H9 (cell line): ENCODE measurements at regions not wholly inside any gene's neighbourhood (a gene's known extent, or its start where the extent isn't known, plus 50 kb on each side); places are given as distances from the start of the nearest gene placed in this dataset.

Experiments used
- DNase-seq: peaks from one replicate; pipeline ENCODE4 v3.0.0-alpha.2; 2017
- H2AFZ ChIP-seq: one replicate; pipeline ENCODE4 v1.6.1; 2013; ENCODE audit warnings: mild to moderate bottlenecking, low read length, control low read depth, moderate library complexity
- H2AK5ac ChIP-seq: 2 replicates; pipeline ENCODE4 v1.6.1; 2013; ENCODE audit warnings: low read length, control low read depth, mixed read lengths; ENCODE audit not compliant: insufficient read length
- H2BK120ac ChIP-seq: one replicate; pipeline ENCODE4 v1.6.1; 2013; ENCODE audit warnings: low read depth, mild to moderate bottlenecking, low read length, control low read depth, inconsistent platforms; ENCODE audit not compliant: poor library complexity, severe bottlenecking
- H2BK12ac ChIP-seq: 2 replicates; pipeline ENCODE4 v1.6.1; 2013; ENCODE audit warnings: low read length, control low read depth, mixed read lengths, low read depth; ENCODE audit not compliant: insufficient read length
- H2BK15ac ChIP-seq: 2 replicates; pipeline ENCODE4 v1.6.1; 2013; ENCODE audit warnings: low read depth, low read length, control low read depth
- H2BK20ac ChIP-seq: one replicate; pipeline ENCODE4 v1.6.1; 2013; ENCODE audit warnings: low read depth, mild to moderate bottlenecking, low read length, control low read depth, inconsistent platforms; ENCODE audit not compliant: poor library complexity, severe bottlenecking
- H2BK5ac ChIP-seq: 2 replicates; pipeline ENCODE4 v1.6.1; 2013; ENCODE audit warnings: low read length, control low read depth, mixed read lengths; ENCODE audit not compliant: insufficient read length
- H3K14ac ChIP-seq: 2 replicates; pipeline ENCODE4 v1.6.1; 2013; ENCODE audit warnings: low read length, control low read depth; ENCODE audit not compliant: insufficient read depth
- H3K18ac ChIP-seq: 2 replicates; pipeline ENCODE4 v1.6.1; 2013; ENCODE audit warnings: low read depth, mild to moderate bottlenecking, mixed read lengths, low read length, control low read depth; ENCODE audit not compliant: insufficient read length
- H3K23ac ChIP-seq: 2 replicates; pipeline ENCODE4 v1.6.1; 2013; ENCODE audit warnings: low read length, control low read depth, mixed read lengths, low read depth; ENCODE audit not compliant: insufficient read length
- H3K23me2 ChIP-seq: 2 replicates; pipeline ENCODE4 v1.6.1; 2013; ENCODE audit warnings: low read depth, mild to moderate bottlenecking, mixed read lengths, low read length, control low read depth; ENCODE audit not compliant: insufficient read length, poor library complexity, severe bottlenecking
- H3K27ac ChIP-seq: 2 replicates; pipeline ENCODE4 v1.5.1; 2013; ENCODE audit warnings: low read length, control low read depth, mixed read lengths, low read depth; ENCODE audit not compliant: insufficient read length
- H3K27me3 ChIP-seq: 2 replicates; pipeline ENCODE4 v1.6.1; 2013; ENCODE audit warnings: low read length, control low read depth, inconsistent platforms; ENCODE audit not compliant: insufficient read depth
- H3K4ac ChIP-seq: 2 replicates; pipeline ENCODE4 v1.6.1; 2013; ENCODE audit warnings: low read depth, mild to moderate bottlenecking, control low read depth, inconsistent platforms, low read length, moderate library complexity
- H3K4me1 ChIP-seq: 2 replicates; pipeline ENCODE4 v1.6.1; 2013; ENCODE audit warnings: low read length, control low read depth, inconsistent platforms; ENCODE audit not compliant: insufficient read depth
- H3K4me2 ChIP-seq: 2 replicates; pipeline ENCODE4 v1.6.1; 2013; ENCODE audit warnings: low read length, control low read depth, mixed read lengths; ENCODE audit not compliant: insufficient read length, insufficient read depth
- H3K56ac ChIP-seq: 2 replicates; pipeline ENCODE4 v1.6.1; 2013; ENCODE audit warnings: low read depth, mild to moderate bottlenecking, mixed read lengths, low read length, control low read depth; ENCODE audit not compliant: insufficient read length
- H3K79me1 ChIP-seq: 2 replicates; pipeline ENCODE4 v1.6.1; 2013; ENCODE audit warnings: low read depth, mild to moderate bottlenecking, moderate library complexity, low read length, control low read depth, inconsistent platforms; ENCODE audit not compliant: insufficient read depth, poor library complexity, severe bottlenecking
- H3K79me2 ChIP-seq: 2 replicates; pipeline ENCODE4 v1.6.1; 2013; ENCODE audit warnings: low read length, control low read depth, inconsistent platforms; ENCODE audit not compliant: insufficient read depth
- H3K9ac ChIP-seq: 2 replicates; pipeline ENCODE4 v1.6.1; 2013; ENCODE audit warnings: low read length, control low read depth, mixed read lengths; ENCODE audit not compliant: insufficient read length; ENCODE audit errors: extremely low read depth
- H3K9me3 ChIP-seq: one replicate; pipeline ENCODE4 v1.6.1; 2013; ENCODE audit warnings: low read depth, low read length, inconsistent platforms; ENCODE audit not compliant: control insufficient read depth
- H3T11ph ChIP-seq: one replicate; pipeline ENCODE4 v1.6.1; 2013; ENCODE audit warnings: mild to moderate bottlenecking, low read length, control low read depth, inconsistent platforms
- H4K20me1 ChIP-seq: one replicate; pipeline ENCODE4 v1.6.1; 2013; ENCODE audit not compliant: control insufficient read depth, insufficient read length, insufficient read depth
- H4K5ac ChIP-seq: 2 replicates; pipeline ENCODE4 v1.6.1; 2013; ENCODE audit warnings: low read depth, mild to moderate bottlenecking, mixed read lengths, low read length, control low read depth; ENCODE audit not compliant: insufficient read length
- H4K8ac ChIP-seq: replicated peaks from 2 replicates; pipeline ENCODE4 v1.6.1; 2013; ENCODE audit warnings: low read length, control low read depth, mixed read lengths, low read depth; ENCODE audit not compliant: insufficient read length
- H4K91ac ChIP-seq: 2 replicates; pipeline ENCODE4 v1.6.1; 2013; ENCODE audit warnings: low read depth, mild to moderate bottlenecking, moderate library complexity, mixed read lengths, low read length, control low read depth; ENCODE audit not compliant: insufficient read length
- H3K27ac Mint-ChIP-seq, 3 experiments: 2 replicates in 2 of 3; 3 replicates in 1 of 3; pipeline ENCODE4 v1.8.0; 2020 to 2021; ENCODE audit warnings: mixed read lengths in 3 of 3, mild to moderate bottlenecking in 1 of 3, moderate library complexity in 1 of 3
- H3K27me3 Mint-ChIP-seq: 2 replicates; pipeline ENCODE4 v1.8.0; 2021; ENCODE audit warnings: low read depth, mild to moderate bottlenecking, moderate library complexity, mixed read lengths
- H3K36me3 Mint-ChIP-seq, 3 experiments: 2 replicates in 2 of 3; 3 replicates in 1 of 3; pipeline ENCODE4 v1.8.0; 2020 to 2021; ENCODE audit warnings: low read depth in 3 of 3, mixed read lengths in 3 of 3; ENCODE audit not compliant: insufficient read depth in 1 of 3
- H3K4me1 Mint-ChIP-seq, 2 experiments: 2 replicates each; pipeline ENCODE4 v1.8.0; 2020; ENCODE audit warnings: mixed read lengths in 2 of 2
- H3K4me3 Mint-ChIP-seq, 2 experiments: 2 replicates in 1 of 2; 3 replicates in 1 of 2; pipeline ENCODE4 v1.8.0; 2020 to 2021; ENCODE audit warnings: mild to moderate bottlenecking in 2 of 2, mixed read lengths in 2 of 2, moderate library complexity in 1 of 2
- H3K9me3 Mint-ChIP-seq, 2 experiments: 2 replicates in 1 of 2; 3 replicates in 1 of 2; pipeline ENCODE4 v1.8.0; 2020; ENCODE audit warnings: mild to moderate bottlenecking in 2 of 2, mixed read lengths in 2 of 2, moderate library complexity in 1 of 2
- CTCF ChIP-seq: fragments of 200-600 bp; sonication (generic); conservative IDR thresholded peaks from 3 replicates; pipeline ENCODE4 v1.8.0; 2021; ENCODE audit warnings: antibody characterized with exemption, mild to moderate bottlenecking
- WGBS: extraction: QIAGEN DNeasy Blood & Tissue Kit; methylation state at CpG from one replicate; pipeline ENCODE4 v1.1.7; 2013; ENCODE audit warnings: missing lambda C conversion rate, low lambda C conversion rate, mixed read lengths; ENCODE audit not compliant: insufficient read length; ENCODE audit errors: extremely low coverage; 5-methylcytosine and 5-hydroxymethylcytosine counted together

GRCh38 chr4:151529187-151529586, 120.2 kb downstream of the FHIP1A start:
- no peak overlapping the region for H3K56ac ChIP-seq
- H3K79me2 ChIP-seq: peaks cover 2% of the 10 kb centered on the region; the same call in 1 of the 2 replicates
- no peak overlapping the region for H3T11ph ChIP-seq
- no peaks in the 10 kb centered on the region for H3K79me1 ChIP-seq
- no peak overlapping the region for H2BK12ac ChIP-seq
- H3K18ac ChIP-seq: no peak overlapping the region
- no peaks in the 10 kb centered on the region for H3K27me3 Mint-ChIP-seq
- no peak overlapping the region for H2AFZ ChIP-seq
- peaks cover 7% of the 10 kb centered on the region; the same call in 1 of the 2 replicates for H3K4me1 ChIP-seq
- H3K4me2 ChIP-seq: no peak overlapping the region
- H3K23me2 ChIP-seq: no peaks in the 10 kb centered on the region
- no peak overlapping the region for H2BK20ac ChIP-seq
- no peak overlapping the region for H2AK5ac ChIP-seq
- peaks cover 25 to 41% of the 10 kb centered on the region in 2 experiments for H3K4me1 Mint-ChIP-seq
- H4K5ac ChIP-seq: no peak overlapping the region
- no peaks in the 10 kb centered on the region for H3K9me3 ChIP-seq
- no peak overlapping the region for H3K27ac ChIP-seq
- no peak for TF ChIP-seq CTCF
- no peak overlapping the region for H2BK5ac ChIP-seq
- peak overlapping the region in 2 of 3 experiments; percentile 42 to 76; a peak in 3 of 7 replicates for H3K27ac Mint-ChIP-seq
- H3K23ac ChIP-seq: no peak overlapping the region
- no peak overlapping the region for H4K91ac ChIP-seq
- no peak overlapping the region for H3K14ac ChIP-seq
- DNase-seq: no peak
- no peak overlapping the region for H2BK15ac ChIP-seq
- H4K20me1 ChIP-seq: no peaks in the 10 kb centered on the region
- no CpG with 5 or more reads among the region's 2 CpGs for WGBS
- H3K9ac ChIP-seq: no peak overlapping the region
- no peak overlapping the region for H3K4me3 Mint-ChIP-seq
- peaks cover 12 to 14% of the 10 kb centered on the region in 2 experiments for H3K9me3 Mint-ChIP-seq
- H3K36me3 Mint-ChIP-seq: peaks cover 8 to 21% (median 10%) of the 10 kb centered on the region in 3 experiments
- H2BK120ac ChIP-seq: no peak overlapping the region
- H3K4ac ChIP-seq: no peak overlapping the region
- no peaks in the 10 kb centered on the region for H3K27me3 ChIP-seq
- no peak overlapping the region for H4K8ac ChIP-seq
